ENCODE measurements at regions not wholly inside any gene's neighbourhood (a gene's known extent, or its start where the extent isn't known, plus 50 kb on each side); places are given as distances from the start of the nearest gene placed in this dataset.

- intact Hi-C loops (cut with DNase I), result no loop called here
- Histone ChIP-seq H3K9me3 (no peaks in the 10 kb centered on the region), H3K27ac (no peak overlapping the region), H3K4me3 (no peak overlapping the region), H3K27me3 (no peaks in the 10 kb centered on the region), H3K4me1 (no peaks in the 10 kb centered on the region), H3K36me3 (no peaks in the 10 kb centered on the region)
- WGBS, 4 donors, result 76 to 79% (median 77%) methylated on average over 3 of the region's 3 CpGs
- ATAC-seq (no peak), DNase-seq (no peak)
- TF ChIP-seq POLR2A (IDR thresholded peaks at IDR 0.05), result no peak
- no peak for TF ChIP-seq CTCF (IDR thresholded peaks at IDR 0.05)
These were observed 367.7 kb downstream of the MEI4 start for GRCh38 chr6:78020586-78020985.

- intact Hi-C loops (cut with DNase I), result no loop called here
- TF ChIP-seq CTCF (IDR thresholded peaks at IDR 0.05), result no peak
- TF ChIP-seq POLR2A (IDR thresholded peaks at IDR 0.05), result no peak
- Histone ChIP-seq H3K4me1 (no peaks in the 10 kb centered on the region), H3K27ac (no peak overlapping the region), H3K27me3 (no peaks in the 10 kb centered on the region), H3K9me3 (no peaks in the 10 kb centered on the region), H3K36me3 (no peaks in the 10 kb centered on the region), H3K4me3 (no peak overlapping the region)
- no peak for DNase-seq
- no peak for ATAC-seq
These were observed 372.7 kb downstream of the MEI4 start for GRCh38 chr6:78025502-78025901.

- TF ChIP-seq POLR2A (IDR thresholded peaks at IDR 0.05) (no peak), CTCF (IDR thresholded peaks at IDR 0.05) (no peak)
- H3K27me3 ChIP-seq, result no peaks in the 10 kb centered on the region
- no peaks in the 10 kb centered on the region for H3K36me3 ChIP-seq
- no peaks in the 10 kb centered on the region for H3K4me1 ChIP-seq
- H3K4me3 ChIP-seq, result no peak overlapping the region
- no peak for ATAC-seq
- H3K27ac ChIP-seq, result no peak overlapping the region
- no peaks in the 10 kb centered on the region for H3K9me3 ChIP-seq
- intact Hi-C loops (cut with DNase I), result no loop called here
- no peak for DNase-seq
These were observed 378.4 kb downstream of the MEI4 start for GRCh38 chr6:78031228-78031627.

- no peak for TF ChIP-seq CTCF (IDR thresholded peaks at IDR 0.05)
- no peak for TF ChIP-seq POLR2A (IDR thresholded peaks at IDR 0.05)
- intact Hi-C loops (cut with DNase I), result no loop called here
- Histone ChIP-seq H3K9me3 (peaks cover 0 to 3% (median 0%) of the 10 kb centered on the region in 12 donors), H3K4me1 (no peaks in the 10 kb centered on the region), H3K4me3 (no peak overlapping the region), H3K27me3 (no peaks in the 10 kb centered on the region), H3K36me3 (no peaks in the 10 kb centered on the region), H3K27ac (no peak overlapping the region)
- DNase-seq (no peak), ATAC-seq (no peak)
- WGBS, 4 donors, result 84 to 94% (median 89%) methylated on average over 1 of the region's 1 CpG
These were observed 406.3 kb downstream of the MEI4 start for GRCh38 chr6:78059171-78059570.
